ENCODE measurements at regions not wholly inside any gene's neighbourhood (a gene's known extent, or its start where the extent isn't known, plus 50 kb on each side); places are given as distances from the start of the nearest gene placed in this dataset.
"Not testable (repeated sequence)": the region's sequence is repeated elsewhere in the genome, so short reads cannot be mapped to it uniquely, and the experiment has no call there.

- H3K4me3 ChIP-seq (ENCODE audit: low read depth, low read length): no peak overlapping the region
- H3K27me3 ChIP-seq (ENCODE audit: control insufficient read depth, insufficient read depth, low read length): no peaks in the 10 kb centered on the region
- H3K9ac ChIP-seq (ENCODE audit: low read depth, low read length): no peak overlapping the region
- H3K9me3 ChIP-seq (ENCODE audit: control insufficient read depth, insufficient read depth, low read length): no peaks in the 10 kb centered on the region
- peaks cover 4% of the 10 kb centered on the region for H3K4me1 ChIP-seq (ENCODE audit: control insufficient read depth, insufficient read depth, low read length)
- no peaks in the 10 kb centered on the region for H3K36me3 ChIP-seq (ENCODE audit: control insufficient read depth, insufficient read depth, low read length)
Measured at GRCh38 chr13:82501834-82502233, 1380.4 kb downstream of the SLITRK1 start.

DNA sequence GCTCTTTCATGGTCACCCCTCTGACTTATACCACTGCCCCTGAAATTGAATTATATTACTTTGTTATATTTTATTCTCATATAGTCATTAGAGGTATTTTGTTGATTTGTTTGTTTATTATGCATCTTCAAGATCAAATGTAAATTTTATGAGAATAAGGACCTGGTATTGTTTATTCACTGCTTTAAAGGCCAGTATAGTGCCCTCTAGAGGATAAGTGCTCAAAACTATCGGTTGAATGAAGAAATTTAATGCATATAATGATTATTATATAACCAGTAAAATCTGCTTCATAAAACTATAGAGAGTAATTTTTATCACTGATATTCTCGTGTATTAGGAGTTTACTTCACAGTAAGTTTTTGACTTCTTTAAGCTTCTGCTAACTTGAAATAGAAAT lies 1401.9 kb downstream of the SLITRK1 start:
- Histone ChIP-seq H3K4me1 (ENCODE audit: control insufficient read depth, insufficient read depth, low read length) (no peaks in the 10 kb centered on the region), H3K9me3 (ENCODE audit: control insufficient read depth, insufficient read depth, low read length) (no peaks in the 10 kb centered on the region), H3K36me3 (ENCODE audit: control insufficient read depth, insufficient read depth, low read length) (no peaks in the 10 kb centered on the region), H3K4me3 (ENCODE audit: low read depth, low read length) (no peak overlapping the region), H3K27me3 (ENCODE audit: control insufficient read depth, insufficient read depth, low read length) (no peaks in the 10 kb centered on the region), H3K9ac (ENCODE audit: low read depth, low read length) (no peak overlapping the region)

- Histone ChIP-seq H3K4me3 (ENCODE audit: low read depth, low read length) (no peak overlapping the region), H3K9ac (ENCODE audit: low read depth, low read length) (no peak overlapping the region), H3K27me3 (ENCODE audit: control insufficient read depth, insufficient read depth, low read length) (no peaks in the 10 kb centered on the region), H3K9me3 (ENCODE audit: control insufficient read depth, insufficient read depth, low read length) (no peaks in the 10 kb centered on the region), H3K36me3 (ENCODE audit: control insufficient read depth, insufficient read depth, low read length) (no peaks in the 10 kb centered on the region), H3K4me1 (ENCODE audit: control insufficient read depth, insufficient read depth, low read length) (no peaks in the 10 kb centered on the region)
Measured at GRCh38 chr13:82477436-82477835, 1404.8 kb downstream of the SLITRK1 start.

DNA sequence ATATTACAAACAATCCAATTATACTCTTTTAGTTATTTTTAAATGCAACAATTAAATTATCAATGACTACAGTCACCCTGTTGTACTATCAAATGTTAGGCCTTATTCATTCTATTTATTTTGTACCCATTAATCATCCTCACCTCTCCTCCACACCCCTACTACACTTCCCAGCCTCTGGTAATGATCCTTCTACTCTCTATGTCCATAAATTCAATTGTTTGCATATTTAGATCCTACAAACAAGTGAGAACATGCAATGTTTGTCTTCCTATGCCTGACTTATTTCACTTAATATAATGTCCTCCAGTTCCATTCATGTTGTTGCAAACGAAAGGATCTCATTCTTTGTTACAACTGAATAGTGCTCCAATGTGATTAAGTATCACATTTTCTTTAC lies 1414.6 kb downstream of the SLITRK1 start:
- Histone ChIP-seq H3K4me3 (ENCODE audit: low read depth, low read length) (no peak overlapping the region), H3K4me1 (ENCODE audit: control insufficient read depth, insufficient read depth, low read length) (no peaks in the 10 kb centered on the region), H3K9ac (ENCODE audit: low read depth, low read length) (no peak overlapping the region), H3K27me3 (ENCODE audit: control insufficient read depth, insufficient read depth, low read length) (no peaks in the 10 kb centered on the region), H3K9me3 (ENCODE audit: control insufficient read depth, insufficient read depth, low read length) (no peaks in the 10 kb centered on the region), H3K36me3 (ENCODE audit: control insufficient read depth, insufficient read depth, low read length) (no peaks in the 10 kb centered on the region)

DNA sequence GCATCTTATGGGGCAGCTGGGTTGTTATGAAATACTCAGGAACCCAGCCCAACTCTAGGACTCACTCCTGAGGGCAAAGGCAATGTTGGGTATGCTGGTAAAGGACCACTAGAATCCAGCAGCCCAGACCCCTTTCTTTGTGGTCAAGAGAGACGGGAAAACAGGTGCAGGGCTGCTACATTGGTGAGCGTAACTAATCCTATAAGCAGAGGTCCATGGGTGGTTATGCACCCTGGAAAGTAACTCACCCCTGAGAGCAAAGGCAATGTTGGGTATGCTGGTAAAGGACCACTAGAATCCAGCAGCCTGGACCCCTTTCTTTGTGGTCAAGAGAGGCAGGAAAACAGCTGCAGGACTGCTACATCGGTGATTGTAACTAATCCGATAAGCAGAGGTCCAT lies 1422.7 kb downstream of the SLITRK1 start:
- H3K4me3 ChIP-seq (ENCODE audit: low read depth, low read length): not testable (repeated sequence)

DNA sequence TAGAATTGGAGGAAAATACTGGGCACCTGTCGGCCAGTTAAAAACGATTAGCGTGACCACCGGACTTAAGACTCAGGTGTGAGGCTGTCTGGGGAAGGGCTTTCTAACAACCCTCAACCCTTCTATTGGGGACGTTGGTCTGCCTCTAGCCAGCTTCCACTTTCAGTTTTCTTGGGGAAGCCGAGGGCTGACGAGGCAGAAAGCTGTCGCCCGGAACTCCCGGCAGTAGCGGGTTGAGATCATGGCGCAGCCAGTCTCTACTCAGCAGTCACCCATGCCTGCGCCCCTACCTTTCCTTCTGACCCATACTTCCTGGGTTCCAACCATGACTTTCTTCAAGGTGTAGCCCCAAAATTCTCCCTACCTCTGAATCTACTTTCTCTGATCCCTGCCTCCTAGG lies 1424.1 kb downstream of the SLITRK1 start:
- H3K27me3 ChIP-seq (ENCODE audit: control insufficient read depth, insufficient read depth, low read length): no peaks in the 10 kb centered on the region
- H3K4me1 ChIP-seq (ENCODE audit: control insufficient read depth, insufficient read depth, low read length): no peaks in the 10 kb centered on the region
- no peaks in the 10 kb centered on the region for H3K36me3 ChIP-seq (ENCODE audit: control insufficient read depth, insufficient read depth, low read length)
- no peak overlapping the region for H3K9ac ChIP-seq (ENCODE audit: low read depth, low read length)
- H3K4me3 ChIP-seq (ENCODE audit: low read depth, low read length): no peak overlapping the region
- H3K9me3 ChIP-seq (ENCODE audit: control insufficient read depth, insufficient read depth, low read length): no peaks in the 10 kb centered on the region

More for the DNA sequence above, 1422.7 kb downstream of the SLITRK1 start:
- H3K27me3 ChIP-seq (ENCODE audit: control insufficient read depth, insufficient read depth, low read length); H3K4me1 ChIP-seq (ENCODE audit: control insufficient read depth, insufficient read depth, low read length); H3K9me3 ChIP-seq (ENCODE audit: control insufficient read depth, insufficient read depth, low read length); H3K9ac ChIP-seq (ENCODE audit: low read depth, low read length); H3K36me3 ChIP-seq (ENCODE audit: control insufficient read depth, insufficient read depth, low read length): not testable (repeated sequence)

- H3K9me3 ChIP-seq (ENCODE audit: control insufficient read depth, insufficient read depth, low read length); H3K36me3 ChIP-seq (ENCODE audit: control insufficient read depth, insufficient read depth, low read length); H3K4me1 ChIP-seq (ENCODE audit: control insufficient read depth, insufficient read depth, low read length); H3K9ac ChIP-seq (ENCODE audit: low read depth, low read length); H3K4me3 ChIP-seq (ENCODE audit: low read depth, low read length); H3K27me3 ChIP-seq (ENCODE audit: control insufficient read depth, insufficient read depth, low read length): not testable (repeated sequence)
Measured at GRCh38 chr13:82457548-82457947, 1424.7 kb downstream of the SLITRK1 start.

DNA sequence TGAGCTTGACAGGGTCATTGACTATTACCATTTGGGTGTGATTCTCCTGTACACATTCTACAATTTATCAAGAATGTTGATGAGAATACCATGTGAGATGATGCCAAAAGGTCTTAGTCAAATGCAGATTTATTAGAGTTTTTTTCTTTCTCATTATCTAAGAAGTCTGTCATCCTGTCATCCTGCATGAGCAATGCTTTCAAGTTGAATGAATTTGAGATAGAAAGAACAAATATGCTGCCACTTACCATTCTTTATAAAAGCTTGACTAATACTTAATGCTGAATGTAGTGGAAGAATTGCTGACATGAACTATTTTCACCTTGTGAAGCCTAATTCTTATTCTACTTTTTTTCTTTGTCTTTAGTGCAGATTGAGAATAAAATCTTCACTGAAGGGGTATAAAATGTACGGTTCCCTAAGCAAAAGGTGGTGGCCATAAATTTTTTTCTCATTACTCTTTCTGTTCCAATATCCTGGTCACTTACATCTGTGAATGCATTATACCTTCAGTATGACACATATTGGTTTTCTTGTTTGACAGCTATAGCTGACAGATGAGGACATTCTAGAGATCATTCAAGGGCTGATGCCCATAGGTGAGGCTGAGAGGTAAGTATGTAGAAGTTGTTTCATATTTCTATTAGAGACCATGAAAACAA lies 1434.7 kb downstream of the SLITRK1 start:
- Histone ChIP-seq H3K27me3 (ENCODE audit: control insufficient read depth, insufficient read depth, low read length) (no peaks in the 10 kb centered on the region), H3K9ac (ENCODE audit: low read depth, low read length) (no peak overlapping the region), H3K9me3 (ENCODE audit: control insufficient read depth, insufficient read depth, low read length) (no peaks in the 10 kb centered on the region), H3K36me3 (ENCODE audit: control insufficient read depth, insufficient read depth, low read length) (no peaks in the 10 kb centered on the region), H3K4me3 (ENCODE audit: low read depth, low read length) (no peak overlapping the region), H3K4me1 (ENCODE audit: control insufficient read depth, insufficient read depth, low read length) (no peaks in the 10 kb centered on the region)

GRCh38 chr13:82439159-82439904 lies 1442.9 kb downstream of the SLITRK1 start:
- Histone ChIP-seq H3K27me3 (ENCODE audit: control insufficient read depth, insufficient read depth, low read length) (no peaks in the 10 kb centered on the region), H3K9ac (ENCODE audit: low read depth, low read length) (no peak overlapping the region), H3K4me1 (ENCODE audit: control insufficient read depth, insufficient read depth, low read length) (no peaks in the 10 kb centered on the region), H3K4me3 (ENCODE audit: low read depth, low read length) (no peak overlapping the region), H3K9me3 (ENCODE audit: control insufficient read depth, insufficient read depth, low read length) (peaks cover 4% of the 10 kb centered on the region), H3K36me3 (ENCODE audit: control insufficient read depth, insufficient read depth, low read length) (no peaks in the 10 kb centered on the region)

- H3K27me3 ChIP-seq (ENCODE audit: control insufficient read depth, insufficient read depth, low read length): no peaks in the 10 kb centered on the region
- H3K9ac ChIP-seq (ENCODE audit: low read depth, low read length): no peak overlapping the region
- no peak overlapping the region for H3K4me3 ChIP-seq (ENCODE audit: low read depth, low read length)
- no peaks in the 10 kb centered on the region for H3K4me1 ChIP-seq (ENCODE audit: control insufficient read depth, insufficient read depth, low read length)
- no peaks in the 10 kb centered on the region for H3K36me3 ChIP-seq (ENCODE audit: control insufficient read depth, insufficient read depth, low read length)
- H3K9me3 ChIP-seq (ENCODE audit: control insufficient read depth, insufficient read depth, low read length): peaks cover 4% of the 10 kb centered on the region
Measured at GRCh38 chr13:82438320-82438719, 1444.0 kb downstream of the SLITRK1 start.

DNA sequence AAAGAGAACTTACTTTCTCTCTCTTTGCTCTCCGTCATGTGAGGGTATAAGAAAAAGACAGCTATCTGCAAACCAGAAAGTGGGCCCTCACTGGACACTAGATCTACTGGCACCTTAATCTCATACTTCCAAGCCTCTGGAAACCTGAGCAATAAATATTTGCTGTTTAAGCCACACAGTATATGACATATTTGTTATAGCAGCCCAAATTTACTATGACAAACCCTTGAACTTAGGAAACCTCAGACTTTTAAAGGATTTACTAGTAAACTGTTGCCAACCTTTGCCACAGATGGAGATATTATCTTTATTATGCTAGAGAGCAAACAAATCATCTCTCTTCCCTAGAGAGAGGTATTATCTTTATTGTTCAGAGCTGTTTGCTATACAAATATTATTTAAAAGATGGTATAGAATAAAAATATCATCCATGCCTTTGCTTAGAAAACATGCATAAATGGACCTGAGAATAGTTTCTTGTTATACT lies 1446.1 kb downstream of the SLITRK1 start:
- H3K4me1 ChIP-seq (ENCODE audit: control insufficient read depth, insufficient read depth, low read length): no peaks in the 10 kb centered on the region
- peaks cover 4% of the 10 kb centered on the region for H3K9me3 ChIP-seq (ENCODE audit: control insufficient read depth, insufficient read depth, low read length)
- H3K36me3 ChIP-seq (ENCODE audit: control insufficient read depth, insufficient read depth, low read length): no peaks in the 10 kb centered on the region
- H3K27me3 ChIP-seq (ENCODE audit: control insufficient read depth, insufficient read depth, low read length): no peaks in the 10 kb centered on the region
- H3K9ac ChIP-seq (ENCODE audit: low read depth, low read length): no peak overlapping the region
- no peak overlapping the region for H3K4me3 ChIP-seq (ENCODE audit: low read depth, low read length)

GRCh38 chr13:82432949-82433348 lies 1449.3 kb downstream of the SLITRK1 start:
- H3K9me3 ChIP-seq (ENCODE audit: control insufficient read depth, insufficient read depth, low read length): no peaks in the 10 kb centered on the region
- no peaks in the 10 kb centered on the region for H3K4me1 ChIP-seq (ENCODE audit: control insufficient read depth, insufficient read depth, low read length)
- no peaks in the 10 kb centered on the region for H3K27me3 ChIP-seq (ENCODE audit: control insufficient read depth, insufficient read depth, low read length)
- H3K9ac ChIP-seq (ENCODE audit: low read depth, low read length): no peak overlapping the region
- H3K36me3 ChIP-seq (ENCODE audit: control insufficient read depth, insufficient read depth, low read length): no peaks in the 10 kb centered on the region
- H3K4me3 ChIP-seq (ENCODE audit: low read depth, low read length): no peak overlapping the region
